GM23248 (cell line): ENCODE measurements at regions not wholly inside any gene's neighbourhood (a gene's known extent, or its start where the extent isn't known, plus 50 kb on each side); places are given as distances from the start of the nearest gene placed in this dataset.

ENCODE experiments used
- EZH2 ChIP-seq: fragments of 200-600 bp; sonication (generic); IDR thresholded peaks from 2 replicates; pipeline ENCODE4 v1.6.1; 2018; ENCODE audit warnings: antibody characterized with exemption, mild to moderate bottlenecking; ENCODE audit not compliant: insufficient read depth, poor library complexity, severe bottlenecking
- EZH2phosphoT487 ChIP-seq: fragments of 200-600 bp; sonication (generic); IDR thresholded peaks from 2 replicates; pipeline ENCODE4 v1.6.1; 2018; ENCODE audit warnings: antibody characterized with exemption, moderate library complexity, mild to moderate bottlenecking, low read depth; ENCODE audit not compliant: insufficient read depth

DNA sequence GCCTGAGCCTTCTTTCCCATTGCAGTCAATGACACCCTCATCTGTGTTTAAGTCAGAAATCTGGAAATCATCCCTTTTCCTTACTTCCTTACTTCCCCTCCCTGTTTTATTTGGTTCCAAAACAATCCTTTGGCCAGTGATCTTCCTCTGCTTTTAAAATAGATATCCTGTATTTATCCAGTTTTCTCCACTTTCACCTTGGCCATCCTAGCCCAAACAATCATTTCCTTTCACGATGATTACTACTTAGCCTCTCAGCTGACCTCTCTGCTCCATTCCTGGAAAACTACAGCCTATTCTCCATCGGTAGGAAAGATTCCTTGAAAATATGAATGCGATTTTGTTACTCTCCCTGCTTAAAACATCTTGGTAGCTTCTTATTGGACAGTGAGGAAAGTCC, 565.4 kb downstream of the TLR4 start:
- TF ChIP-seq EZH2 (no peak), EZH2phosphoT487 (no peak)
